Suprapubic skin (tissue), 4 donors: ENCODE measurements at regions not wholly inside any gene's neighbourhood (a gene's known extent, or its start where the extent isn't known, plus 50 kb on each side); places are given as distances from the start of the nearest gene placed in this dataset.

Experiments
- DNase-seq, 2 donors: peaks; one replicate each; pipeline ENCODE4 v3.0.0-alpha.2; 2019; ENCODE audit warnings: low spot score in 2 of 2
- H3K27ac ChIP-seq: fragments of 200-600 bp; sonication (generic); one replicate; pipeline ENCODE4 v1.5.1; 2019
- H3K27me3 ChIP-seq: fragments of 200-600 bp; sonication (generic); one replicate; pipeline ENCODE4 v1.5.1; 2019
- H3K36me3 ChIP-seq: fragments of 200-600 bp; sonication (generic); one replicate; pipeline ENCODE4 v1.5.1; 2019
- H3K4me1 ChIP-seq: fragments of 200-600 bp; sonication (generic); one replicate; pipeline ENCODE4 v1.5.1; 2019
- H3K4me3 ChIP-seq: fragments of 200-600 bp; sonication (generic); one replicate; pipeline ENCODE4 v1.5.1; 2019; ENCODE audit warnings: mild to moderate bottlenecking
- H3K9me3 ChIP-seq: fragments of 200-600 bp; sonication (generic); one replicate; pipeline ENCODE4 v1.5.1; 2019
- EP300 ChIP-seq: sonication (generic); formaldehyde crosslinking; IDR thresholded peaks from one replicate; pipeline ENCODE4 v1.6.1; 2017; ENCODE audit warnings: antibody characterized with exemption
- POLR2A ChIP-seq, 2 donors: fragments of 450-650 bp; IDR thresholded peaks; one replicate each; pipeline ENCODE4 v1.6.1; 2017; ENCODE audit warnings: antibody characterized with exemption in 2 of 2, mild to moderate bottlenecking in 2 of 2, moderate library complexity in 2 of 2
- POLR2AphosphoS5 ChIP-seq, 3 donors: sonication (generic); formaldehyde crosslinking; IDR thresholded peaks; one replicate each; pipeline ENCODE4 v1.6.1; 2017; ENCODE audit warnings: antibody characterized with exemption in 3 of 3
- WGBS: methylation state at CpG from one replicate; pipeline ENCODE4 v1.1.5; 2018; 5-methylcytosine and 5-hydroxymethylcytosine counted together
- TF ChIP-seq, protein P1 (sequence below), 2 donors: fragments of 200-600 bp in 1 of 2; fragments of 450-650 bp in 1 of 2; sonication (generic) in 1 of 2; IDR thresholded peaks; one replicate each; pipeline ENCODE4 v1.5.1; 2016 to 2019; ENCODE audit warnings: antibody characterized with exemption in 2 of 2, mild to moderate bottlenecking in 1 of 2, moderate library complexity in 1 of 2

DNA sequence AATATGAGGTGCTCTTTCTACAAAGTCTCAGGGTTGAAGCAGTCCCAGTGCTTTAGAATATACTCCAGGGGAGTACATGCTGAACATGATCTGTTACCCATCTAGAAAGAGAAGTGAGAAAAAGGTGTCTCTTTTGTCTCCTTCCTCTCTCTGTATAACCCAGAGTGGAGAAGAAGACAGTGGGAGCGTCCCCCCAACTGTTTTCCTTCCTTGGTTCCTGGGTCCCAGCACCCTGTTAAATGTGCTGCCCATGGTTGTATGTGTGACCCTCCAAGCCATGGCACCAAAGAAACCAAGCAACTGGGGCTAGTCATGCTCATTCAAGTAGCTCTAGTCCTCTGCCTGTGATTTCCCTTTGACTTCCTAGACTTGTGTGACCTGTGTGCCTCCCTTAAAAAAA lies 683.7 kb downstream of the TBL1XR1 start:
- H3K36me3 ChIP-seq, result no peaks in the 10 kb centered on the region
- 87% methylated on average over 1 of the region's 1 CpG for WGBS
- H3K27ac ChIP-seq, result no peak overlapping the region
- no peak overlapping the region for H3K4me3 ChIP-seq
- no peaks in the 10 kb centered on the region for H3K27me3 ChIP-seq
- no peaks in the 10 kb centered on the region for H3K4me1 ChIP-seq
- TF ChIP-seq POLR2A (IDR thresholded peaks at IDR 0.05) (no peak), POLR2AphosphoS5 (IDR thresholded peaks at IDR 0.05) (no peak), EP300 (no peak)
- TF ChIP-seq, protein P1, sequence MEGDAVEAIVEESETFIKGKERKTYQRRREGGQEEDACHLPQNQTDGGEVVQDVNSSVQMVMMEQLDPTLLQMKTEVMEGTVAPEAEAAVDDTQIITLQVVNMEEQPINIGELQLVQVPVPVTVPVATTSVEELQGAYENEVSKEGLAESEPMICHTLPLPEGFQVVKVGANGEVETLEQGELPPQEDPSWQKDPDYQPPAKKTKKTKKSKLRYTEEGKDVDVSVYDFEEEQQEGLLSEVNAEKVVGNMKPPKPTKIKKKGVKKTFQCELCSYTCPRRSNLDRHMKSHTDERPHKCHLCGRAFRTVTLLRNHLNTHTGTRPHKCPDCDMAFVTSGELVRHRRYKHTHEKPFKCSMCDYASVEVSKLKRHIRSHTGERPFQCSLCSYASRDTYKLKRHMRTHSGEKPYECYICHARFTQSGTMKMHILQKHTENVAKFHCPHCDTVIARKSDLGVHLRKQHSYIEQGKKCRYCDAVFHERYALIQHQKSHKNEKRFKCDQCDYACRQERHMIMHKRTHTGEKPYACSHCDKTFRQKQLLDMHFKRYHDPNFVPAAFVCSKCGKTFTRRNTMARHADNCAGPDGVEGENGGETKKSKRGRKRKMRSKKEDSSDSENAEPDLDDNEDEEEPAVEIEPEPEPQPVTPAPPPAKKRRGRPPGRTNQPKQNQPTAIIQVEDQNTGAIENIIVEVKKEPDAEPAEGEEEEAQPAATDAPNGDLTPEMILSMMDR (IDR thresholded peaks at IDR 0.05), result no peak
- DNase-seq, result no peak
- peaks cover 14% of the 10 kb centered on the region for H3K9me3 ChIP-seq

DNA sequence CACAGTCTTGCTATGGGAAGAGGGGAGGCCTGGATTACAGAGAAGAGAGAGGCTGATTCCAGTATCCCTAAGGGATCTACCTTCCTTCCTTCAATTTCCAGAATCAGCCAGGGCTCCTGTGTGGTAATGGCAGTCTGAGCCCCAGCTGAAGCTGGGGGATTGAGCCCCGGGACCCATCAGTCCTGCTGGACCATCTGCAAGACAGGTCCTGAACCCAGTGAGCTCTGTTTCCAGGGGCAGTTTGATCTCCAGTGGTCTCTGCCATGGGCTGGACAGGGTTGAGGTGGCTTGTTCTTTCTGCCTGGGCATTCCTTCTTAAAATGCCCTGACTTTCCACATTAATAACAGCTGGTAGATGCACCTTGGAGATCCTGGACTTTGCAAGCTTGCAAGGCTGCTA lies 685.2 kb downstream of the TBL1XR1 start:
- Histone ChIP-seq H3K27ac (no peak overlapping the region), H3K36me3 (no peaks in the 10 kb centered on the region), H3K4me3 (no peak overlapping the region), H3K9me3 (peaks cover 14% of the 10 kb centered on the region), H3K27me3 (no peaks in the 10 kb centered on the region), H3K4me1 (no peaks in the 10 kb centered on the region)
- TF ChIP-seq EP300 (no peak), POLR2A (IDR thresholded peaks at IDR 0.05) (no peak), POLR2AphosphoS5 (IDR thresholded peaks at IDR 0.05) (no peak)
- TF ChIP-seq, protein P1 (IDR thresholded peaks at IDR 0.05), result no peak
- DNase-seq, result no peak
- WGBS, result 86% methylated on average over 1 of the region's 1 CpG

DNA sequence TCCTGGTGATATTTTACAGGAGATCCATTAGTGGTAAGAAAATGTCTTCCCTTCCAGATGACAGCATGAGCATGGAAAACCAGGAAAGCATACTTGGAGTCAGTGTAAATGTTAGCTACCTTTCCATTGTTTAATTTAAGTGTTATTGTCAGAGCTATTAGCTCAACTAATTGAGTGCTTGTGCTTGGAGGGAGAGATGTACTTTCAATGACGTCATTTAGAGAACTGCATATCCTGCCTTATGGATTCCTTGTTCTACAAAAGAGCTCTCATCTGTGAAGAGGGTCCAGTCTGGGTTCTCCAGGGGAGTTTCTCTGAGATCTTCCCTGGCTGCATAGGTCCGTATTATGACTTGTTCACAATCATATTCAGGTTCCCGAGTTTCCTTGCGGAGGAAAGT lies 687.2 kb downstream of the TBL1XR1 start:
- DNase-seq, result no peak
- Histone ChIP-seq H3K27me3 (no peaks in the 10 kb centered on the region), H3K4me1 (no peaks in the 10 kb centered on the region), H3K9me3 (peaks cover 14% of the 10 kb centered on the region), H3K27ac (no peak overlapping the region), H3K4me3 (no peak overlapping the region), H3K36me3 (no peaks in the 10 kb centered on the region)
- WGBS, result 90% methylated on average over 4 of the region's 4 CpGs
- TF ChIP-seq, protein P1 (IDR thresholded peaks at IDR 0.05), result no peak
- no peak for TF ChIP-seq POLR2A (IDR thresholded peaks at IDR 0.05)
- TF ChIP-seq EP300, result no peak
- no peak for TF ChIP-seq POLR2AphosphoS5 (IDR thresholded peaks at IDR 0.05)

DNA sequence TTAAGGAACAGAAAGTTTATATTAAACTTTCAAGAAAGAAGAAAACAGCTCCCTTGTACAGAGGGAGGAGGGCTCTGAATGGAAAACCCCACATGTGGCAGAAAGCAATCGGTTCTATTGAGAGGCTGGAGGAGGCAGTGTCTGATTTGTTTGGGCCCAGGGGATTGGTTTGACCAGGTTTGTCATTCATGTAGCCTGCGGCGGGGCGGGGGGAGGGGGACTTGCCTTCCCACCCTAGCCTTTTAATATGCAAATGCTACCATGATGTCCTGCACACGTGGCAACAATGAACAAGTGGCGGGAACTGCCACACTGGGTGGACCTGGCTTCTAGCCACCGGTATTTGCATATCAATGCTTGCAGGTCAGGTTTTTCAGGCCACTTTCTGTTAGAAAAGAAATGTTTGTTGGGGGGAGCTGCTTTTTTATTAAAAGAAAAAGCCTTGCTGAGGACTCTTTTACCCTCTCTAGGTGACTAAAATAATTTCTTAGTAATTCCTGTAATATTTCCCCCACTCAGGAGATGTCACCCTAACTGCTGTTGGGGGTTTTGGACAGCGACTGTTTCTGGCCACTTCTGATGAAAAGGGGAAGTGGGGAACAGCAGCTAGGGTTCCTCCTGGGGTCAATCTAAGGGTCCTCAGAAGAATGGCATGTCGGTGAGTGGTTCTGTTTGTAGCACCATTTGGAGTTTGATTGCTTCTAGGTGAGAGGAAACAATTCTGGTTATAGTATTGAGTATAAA lies 691.2 kb downstream of the TBL1XR1 start:
- no peak for DNase-seq
- Histone ChIP-seq H3K36me3 (no peaks in the 10 kb centered on the region), H3K4me1 (no peaks in the 10 kb centered on the region), H3K27me3 (no peaks in the 10 kb centered on the region), H3K27ac (no peak overlapping the region), H3K9me3 (no peaks in the 10 kb centered on the region), H3K4me3 (no peak overlapping the region)
- 62% methylated on average over 9 of the region's 9 CpGs for WGBS
- TF ChIP-seq POLR2A (IDR thresholded peaks at IDR 0.05) (no peak), POLR2AphosphoS5 (IDR thresholded peaks at IDR 0.05) (no peak), EP300 (no peak)
- TF ChIP-seq, protein P1 (IDR thresholded peaks at IDR 0.05), result no peak

DNA sequence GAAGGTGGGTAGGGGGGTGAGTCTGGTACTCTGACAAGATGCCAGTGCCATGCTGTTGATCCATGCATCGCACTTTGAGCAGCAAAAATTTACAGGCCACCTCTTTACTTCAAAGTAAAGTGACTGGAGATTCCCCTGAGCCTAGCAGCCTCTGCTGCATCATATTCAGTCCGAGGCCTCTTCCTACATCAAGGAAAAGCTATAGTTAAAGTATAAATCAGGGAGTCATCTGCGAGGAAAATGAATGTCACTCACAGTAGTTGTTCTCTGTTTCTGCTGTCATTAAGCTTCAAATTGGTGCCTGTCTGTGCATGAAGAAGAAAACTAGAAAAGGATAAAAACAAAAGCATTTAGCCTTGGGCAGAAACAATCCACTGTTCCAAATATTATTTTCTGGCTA lies 706.2 kb downstream of the TBL1XR1 start:
- no peak overlapping the region for H3K4me3 ChIP-seq
- H3K9me3 ChIP-seq, result no peaks in the 10 kb centered on the region
- WGBS, result 47% methylated on average over 3 of the region's 3 CpGs
- no peaks in the 10 kb centered on the region for H3K36me3 ChIP-seq
- TF ChIP-seq POLR2AphosphoS5 (IDR thresholded peaks at IDR 0.05) (no peak), EP300 (no peak), POLR2A (IDR thresholded peaks at IDR 0.05) (no peak)
- TF ChIP-seq, protein P1 (IDR thresholded peaks at IDR 0.05), result no peak
- no peak for DNase-seq
- no peaks in the 10 kb centered on the region for H3K27me3 ChIP-seq
- no peaks in the 10 kb centered on the region for H3K4me1 ChIP-seq
- H3K27ac ChIP-seq, result no peak overlapping the region
